Activated CD8-positive, alpha-beta T cell treated with anti-CD3 and anti-CD28 coated beads for 36 hours (primary cell): ENCODE measurements at regions not wholly inside any gene's neighbourhood (a gene's known extent, or its start where the extent isn't known, plus 50 kb on each side); places are given as distances from the start of the nearest gene placed in this dataset.

Source experiments
- ATAC-seq: fragments of 200-7000 bp; cut with Tn5 transposase; one replicate; pipeline ENCODE4 v1.10.0; 2021; ENCODE audit warnings: mild to moderate bottlenecking, moderate library complexity
- CTCF ChIA-PET: fragments of 350-600 bp; sonication (Branson Sonifier 250); formaldehyde crosslinking; loops from one replicate; lab custom pipeline; 2021; ENCODE audit warnings: antibody characterized with exemption; lab: Charles Lee
- POLR2A ChIA-PET: fragments of 350-600 bp; sonication (Branson Sonifier 250); formaldehyde crosslinking; loops from one replicate; lab custom pipeline; 2021; ENCODE audit warnings: antibody characterized with exemption; lab: Charles Lee
- DNase-seq: peaks from one replicate; pipeline ENCODE4 v3.0.0-alpha.2; 2020
- H3K27ac Mint-ChIP-seq: one replicate; pipeline ENCODE4 v1.8.0; 2021; ENCODE audit warnings: mild to moderate bottlenecking, mixed read lengths
- H3K27me3 Mint-ChIP-seq: one replicate; pipeline ENCODE4 v1.8.0; 2021; ENCODE audit warnings: mixed read lengths
- H3K36me3 Mint-ChIP-seq: one replicate; pipeline ENCODE4 v1.8.0; 2021; ENCODE audit warnings: low read depth, mixed read lengths
- H3K4me1 Mint-ChIP-seq: one replicate; pipeline ENCODE4 v1.8.0; 2021; ENCODE audit warnings: low read depth, mixed read lengths
- H3K4me3 Mint-ChIP-seq: one replicate; pipeline ENCODE4 v1.8.0; 2021; ENCODE audit warnings: mild to moderate bottlenecking, moderate library complexity, mixed read lengths
- H3K9me3 Mint-ChIP-seq: one replicate; pipeline ENCODE4 v1.8.0; 2021; ENCODE audit warnings: mixed read lengths
- CTCF ChIP-seq: fragments of 200-600 bp; IDR thresholded peaks from one replicate; pipeline ENCODE4 v1.8.0; 2022; ENCODE audit warnings: antibody characterized with exemption, mild to moderate bottlenecking
- intact Hi-C: fragments of 100-400 bp; cut with micrococcal nuclease; formaldehyde crosslinking; loops from one replicate; pipeline ENCODE4 v1.10.0; 2022

GRCh38 chr11:13140028-13140870 is 131.1 kb downstream of the RASSF10 start:
- no peaks in the 10 kb centered on the region for H3K36me3 Mint-ChIP-seq
- H3K4me1 Mint-ChIP-seq, result no peaks in the 10 kb centered on the region
- ChIA-PET CTCF (no interaction called here), POLR2A (no interaction called here)
- peaks cover 18% of the 10 kb centered on the region for H3K27me3 Mint-ChIP-seq
- DNase-seq, result peak; percentile 3
- intact Hi-C loops, result no loop called here
- H3K9me3 Mint-ChIP-seq, result no peaks in the 10 kb centered on the region
- H3K27ac Mint-ChIP-seq, result no peak overlapping the region
- TF ChIP-seq CTCF, result no peak
- H3K4me3 Mint-ChIP-seq, result no peak overlapping the region
- no peak for ATAC-seq

- no peak for TF ChIP-seq CTCF
- CTCF ChIA-PET, result no interaction called here
- ATAC-seq, result no peak
- Mint-ChIP-seq H3K27me3 (peaks cover 18% of the 10 kb centered on the region), H3K9me3 (no peaks in the 10 kb centered on the region), H3K4me3 (no peak overlapping the region), H3K4me1 (no peaks in the 10 kb centered on the region), H3K27ac (no peak overlapping the region), H3K36me3 (no peaks in the 10 kb centered on the region)
- no peak for DNase-seq
- POLR2A ChIA-PET, result no interaction called here
- intact Hi-C loops, result no loop called here
Measured at GRCh38 chr11:13140873-13141655, 131.9 kb downstream of the RASSF10 start.

- ChIA-PET CTCF (no interaction called here), POLR2A (no interaction called here)
- intact Hi-C loops, result no loop called here
- ATAC-seq (no peak), DNase-seq (no peak)
- peaks cover 14% of the 10 kb centered on the region for H3K27me3 Mint-ChIP-seq
- H3K4me1 Mint-ChIP-seq, result no peaks in the 10 kb centered on the region
- H3K9me3 Mint-ChIP-seq, result no peaks in the 10 kb centered on the region
- TF ChIP-seq CTCF, result no peak
- no peaks in the 10 kb centered on the region for H3K36me3 Mint-ChIP-seq
- no peak overlapping the region for H3K4me3 Mint-ChIP-seq
- H3K27ac Mint-ChIP-seq, result no peak overlapping the region
Measured at GRCh38 chr11:13141731-13142709, 132.9 kb downstream of the RASSF10 start.

GRCh38 chr11:13143486-13144297 is 133.9 kb upstream of the BMAL1 start:
- Mint-ChIP-seq H3K4me1 (no peaks in the 10 kb centered on the region), H3K9me3 (no peaks in the 10 kb centered on the region), H3K36me3 (no peaks in the 10 kb centered on the region), H3K27me3 (peaks cover 11% of the 10 kb centered on the region), H3K4me3 (no peak overlapping the region), H3K27ac (no peak overlapping the region)
- ChIA-PET CTCF (interaction anchor here (0.9 kb wide), 1 partner anchor 180 kb away, joined by 3 read pairs; no protein-coding TSS in a partner anchor), POLR2A (no interaction called here)
- intact Hi-C loops, result no loop called here
- ATAC-seq (peak; percentile 13), DNase-seq (no peak)
- no peak for TF ChIP-seq CTCF
